Heart left ventricle (tissue), 13 donors: ENCODE measurements at regions not wholly inside any gene's neighbourhood (a gene's known extent, or its start where the extent isn't known, plus 50 kb on each side); places are given as distances from the start of the nearest gene placed in this dataset.
"Not testable (repeated sequence)": the region's sequence is repeated elsewhere in the genome, so short reads cannot be mapped to it uniquely, and the experiment has no call there.

Experiments
- CTCF ChIP-seq, 12 donors: fragments of 200-600 bp; sonication (generic) in 4 of 12; IDR thresholded peaks; one replicate each; pipeline versions ENCODE4 v1.5.0 to v1.8.0; 2018 to 2022; ENCODE audit warnings: antibody characterized with exemption in 12 of 12, mild to moderate bottlenecking in 5 of 12
- POLR2A ChIP-seq, 2 donors: fragments of 450-650 bp; IDR thresholded peaks; one replicate each; pipeline ENCODE4 v1.6.1; 2017; ENCODE audit warnings: antibody characterized with exemption in 2 of 2, mild to moderate bottlenecking in 2 of 2, moderate library complexity in 2 of 2
- donor health status: ischemic (EF 13 %, LVEDD 7.1; RV severe dilation, severe dysfunction).
- donor health status: DM: no; HTN: yes; CAD: no.
- donor health status: DM: no; HTN: no; CAD: no.
- donor health status: ischemic (EF 25% LVEDD 6.9; RV normal size, moderate dysfunction).
- donor health status: ischemic (EF 25% LVEDD 5.7; RV mildly dilated, moderate dysfunction).
- donor health status: ischemic (EF 35%, LVEDD 5.7; RV mildly dilated, moderate dysfunction).
- donor health status: nonischemic (EF 11% LVEDD 7.7; RV severe dilation, severe dysfunction).
- donor health status: DM: yes; HTN: yes; CAD: no.
- donor health status: PGD.
- donor health status: ischemic (EF 29% LVEDD 5.4; RV normal size, mild dysfunction).
- donor health status: nonischemic (EF 23%, LVEDD 6.1; RV moderate dilation, normal function).

GRCh38 chr16:29145486-29146225 is 160.8 kb downstream of the LAT start:
- TF ChIP-seq POLR2A, CTCF (IDR thresholded peaks at IDR 0.05): not testable (repeated sequence)
